Activated T-cell treated with anti-CD3 and anti-CD28 coated beads for 4 hours (primary cell): ENCODE measurements at regions not wholly inside any gene's neighbourhood (a gene's known extent, or its start where the extent isn't known, plus 50 kb on each side); places are given as distances from the start of the nearest gene placed in this dataset.

Experiments used
- DNase-seq: peaks from one replicate; pipeline ENCODE4 v3.0.0-alpha.2; 2020

- DNase-seq: no peak
Measured at GRCh38 chr15:62730825-62731224, 311.7 kb upstream of the TPM1 start.

- no peak for DNase-seq
Measured at GRCh38 chr15:62732078-62732477, 310.5 kb upstream of the TPM1 start.

DNA sequence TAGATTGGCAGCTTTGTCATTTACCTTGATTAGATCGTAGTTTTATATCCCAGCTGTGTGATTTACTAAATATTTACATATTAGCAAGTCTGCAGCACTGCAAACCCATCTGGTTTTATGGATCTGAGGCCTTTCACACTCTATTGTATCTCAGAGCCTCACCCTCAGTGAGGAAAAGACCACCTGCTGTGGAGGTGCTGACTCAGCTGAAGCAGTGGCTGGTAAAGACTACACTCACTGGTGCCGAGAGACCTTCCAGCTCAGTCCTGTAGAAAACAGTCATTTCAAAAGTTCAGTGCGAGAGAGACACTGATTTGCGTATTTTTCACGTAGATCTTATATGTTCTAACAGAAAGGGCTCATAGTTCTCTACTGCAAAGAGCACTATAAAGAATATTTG, 307.8 kb upstream of the TPM1 start:
- DNase-seq: no peak

GRCh38 chr15:62736756-62737155, 305.8 kb upstream of the TPM1 start:
- DNase-seq: no peak

DNA sequence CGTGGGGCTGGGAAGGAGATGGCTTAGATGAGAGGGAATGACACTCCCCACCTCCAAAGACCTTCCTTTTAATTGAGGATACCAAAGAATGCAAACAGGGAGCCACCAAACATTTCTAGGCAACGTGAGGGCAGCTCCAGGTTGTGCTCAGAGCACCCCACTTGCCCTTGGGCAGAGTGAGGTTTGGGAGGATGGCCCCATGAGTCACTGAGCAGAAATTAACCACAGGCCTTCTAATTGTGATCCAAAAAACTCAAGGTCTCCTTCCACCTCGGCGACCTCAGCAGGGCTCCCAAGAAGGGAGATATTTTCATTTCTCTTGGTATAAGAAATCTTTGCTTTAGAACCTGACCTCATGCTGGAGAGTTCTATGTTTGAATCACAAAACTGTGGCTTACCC, 305.0 kb upstream of the TPM1 start:
- no peak for DNase-seq

- DNase-seq: no peak
Measured at GRCh38 chr15:62739082-62739481, 303.5 kb upstream of the TPM1 start.

- no peak for DNase-seq
Measured at GRCh38 chr15:62739507-62739906, 303.0 kb upstream of the TPM1 start.

DNA sequence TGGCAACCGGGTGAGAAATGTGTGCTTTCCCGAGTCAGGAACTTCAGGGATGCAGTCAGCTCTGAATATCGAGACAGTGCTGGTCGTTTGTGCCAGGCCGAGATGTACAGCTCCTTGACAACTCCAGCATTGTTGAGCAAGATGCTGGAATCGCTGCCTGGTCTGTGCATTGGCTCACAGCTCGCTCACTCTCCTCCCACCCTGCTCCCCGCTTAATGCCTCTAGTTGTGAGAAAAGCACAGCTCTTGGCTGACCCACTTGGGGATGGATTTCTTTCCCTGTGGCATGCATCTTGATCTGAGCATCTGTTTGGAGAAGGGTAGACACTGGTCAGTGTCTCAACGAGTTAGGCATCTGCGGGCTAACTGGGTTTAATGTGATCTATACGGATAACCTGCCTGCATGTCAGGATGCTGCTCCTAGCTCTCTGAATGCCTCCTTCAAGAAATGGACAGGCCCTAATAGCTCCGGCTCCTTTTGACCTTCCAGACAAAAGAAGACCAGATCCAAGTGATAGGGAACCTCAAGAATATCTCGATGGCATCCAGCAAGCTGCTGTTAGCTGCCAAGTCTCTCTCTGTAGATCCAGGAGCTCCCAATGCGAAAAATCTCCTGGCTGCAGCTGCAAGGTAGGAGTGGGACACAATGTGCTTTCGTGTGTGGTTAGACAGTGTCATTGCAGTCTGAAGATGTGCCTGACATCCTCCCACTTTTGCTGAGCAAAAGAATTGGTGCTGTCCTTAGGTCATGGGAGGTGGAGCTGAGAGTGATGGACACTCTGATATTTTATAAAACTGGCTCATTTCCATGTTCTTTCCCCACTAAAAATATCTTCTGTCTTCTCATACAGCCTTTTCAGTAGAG, 302.2 kb upstream of the TPM1 start:
- DNase-seq: no peak

- DNase-seq: no peak
Measured at GRCh38 chr15:62741106-62741505, 301.4 kb upstream of the TPM1 start.

DNA sequence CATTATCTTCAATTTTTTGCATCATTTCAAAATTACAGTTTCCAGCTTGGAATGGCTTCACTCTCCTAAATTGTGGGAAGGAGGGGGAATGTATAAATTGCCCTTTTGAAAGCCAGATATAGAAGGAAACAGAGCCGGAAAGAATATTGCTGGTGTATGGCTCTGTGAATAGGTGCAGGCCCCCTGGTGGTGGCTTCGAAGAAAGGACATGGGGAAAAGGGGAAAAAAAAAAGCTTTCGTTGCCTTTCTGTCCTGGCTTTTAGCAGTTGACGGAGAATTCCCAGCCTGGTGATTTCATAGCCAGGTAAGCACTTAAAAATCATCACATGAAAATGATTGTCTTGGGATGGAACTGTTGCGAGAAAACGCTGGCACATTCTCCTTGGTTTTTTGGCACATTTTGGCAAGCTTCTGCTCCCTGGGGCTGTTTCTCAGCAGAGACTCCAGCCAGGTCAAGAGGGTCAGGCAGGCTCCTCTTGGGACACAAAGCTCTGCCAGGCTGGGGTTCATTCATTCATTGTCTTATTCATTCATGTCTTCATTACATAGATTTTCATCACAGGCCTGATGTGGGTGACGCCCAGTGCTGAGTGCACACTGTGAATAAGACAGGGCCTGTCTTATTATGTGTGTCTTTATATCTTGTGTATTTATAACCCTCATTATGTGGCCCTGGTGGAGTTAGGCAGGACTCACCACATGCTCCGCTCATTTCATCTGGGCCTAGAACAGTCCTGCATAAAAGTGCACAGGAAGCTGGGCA, 300.0 kb upstream of the TPM1 start:
- no peak for DNase-seq

DNA sequence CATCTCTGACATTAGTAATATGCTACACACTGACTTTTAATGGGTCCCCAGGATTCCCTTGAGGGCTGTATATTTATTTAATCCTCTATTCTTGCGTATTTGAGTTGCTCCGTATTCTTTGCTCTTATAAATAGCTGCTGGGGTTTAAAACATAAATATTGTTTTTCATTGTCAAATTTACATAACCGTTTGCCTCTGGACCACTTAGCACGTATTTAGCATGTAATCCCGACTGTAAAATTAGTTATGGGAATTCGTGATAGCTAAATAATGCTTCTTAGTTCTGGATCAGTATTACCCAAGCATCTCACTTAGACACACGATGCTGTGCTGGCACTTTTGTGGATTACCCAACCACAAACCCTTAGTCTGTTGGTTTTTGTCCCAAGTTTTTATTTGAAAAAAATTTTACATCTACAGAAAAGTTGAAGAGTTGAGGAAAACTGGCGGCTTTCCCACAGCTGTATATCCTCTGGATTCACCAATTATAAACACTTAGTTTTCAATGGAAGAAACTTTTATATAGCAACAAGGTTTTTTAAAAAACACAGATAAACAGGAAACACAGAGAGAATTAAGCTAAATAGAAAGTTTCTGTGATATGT, 296.8 kb upstream of the TPM1 start:
- DNase-seq: no peak

GRCh38 chr15:62748196-62748595, 294.4 kb upstream of the TPM1 start:
- DNase-seq: no peak

DNA sequence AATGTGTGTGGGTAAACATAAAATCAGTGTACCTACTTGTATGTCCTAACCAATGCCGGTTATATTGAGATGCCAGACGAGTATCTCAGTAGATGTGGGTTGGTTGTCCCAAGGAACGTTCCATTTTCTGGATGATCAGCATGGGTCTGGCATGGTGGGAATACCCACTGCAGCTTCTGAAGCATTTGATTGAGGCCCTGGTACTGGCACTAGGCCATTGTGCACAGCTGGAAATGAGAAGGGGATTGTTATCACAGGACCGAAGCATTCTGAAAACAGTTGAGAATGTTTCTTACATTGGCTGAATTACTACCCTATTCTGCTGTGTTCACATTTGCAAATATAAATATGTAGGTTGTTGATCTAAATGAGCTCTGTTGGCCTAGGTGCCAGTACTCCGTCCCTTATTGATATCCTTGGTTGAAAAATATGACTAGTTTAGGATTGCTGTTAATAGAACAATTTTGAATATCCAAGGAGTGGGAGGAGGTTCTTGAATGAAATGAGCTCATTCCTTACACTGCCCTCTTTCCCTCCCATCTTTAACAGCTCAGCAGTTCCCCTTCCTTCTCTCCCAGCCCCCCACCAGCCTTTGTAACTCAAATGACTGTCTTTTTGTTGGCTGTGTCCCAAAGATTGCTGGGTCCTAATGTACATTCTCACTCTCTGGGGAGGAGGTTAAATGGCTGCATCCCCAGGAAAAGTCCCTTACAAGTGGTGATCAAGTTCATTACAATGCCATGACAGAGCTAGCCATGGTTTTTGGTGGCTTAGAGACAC, 293.3 kb upstream of the TPM1 start:
- DNase-seq: no peak

DNA sequence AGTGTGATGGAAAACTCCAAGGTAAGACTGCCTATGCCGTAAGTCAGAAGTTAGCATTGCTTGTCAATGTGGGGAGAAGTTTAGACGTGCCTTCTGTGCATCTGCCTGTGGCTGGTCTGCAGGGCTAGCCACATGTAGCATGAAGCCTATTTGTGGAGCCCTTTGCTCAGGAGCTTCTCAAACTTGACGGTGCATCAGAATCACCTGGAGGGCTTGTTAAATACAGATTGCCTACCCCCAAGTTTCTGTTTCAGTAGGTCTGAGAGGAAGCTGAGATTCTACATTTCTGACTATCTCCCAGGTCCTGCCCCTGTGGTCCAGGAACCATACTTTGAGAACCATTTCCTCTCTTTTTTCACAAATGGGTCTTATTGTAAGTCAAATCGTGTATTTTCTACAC, 292.1 kb upstream of the TPM1 start:
- DNase-seq: no peak

DNA sequence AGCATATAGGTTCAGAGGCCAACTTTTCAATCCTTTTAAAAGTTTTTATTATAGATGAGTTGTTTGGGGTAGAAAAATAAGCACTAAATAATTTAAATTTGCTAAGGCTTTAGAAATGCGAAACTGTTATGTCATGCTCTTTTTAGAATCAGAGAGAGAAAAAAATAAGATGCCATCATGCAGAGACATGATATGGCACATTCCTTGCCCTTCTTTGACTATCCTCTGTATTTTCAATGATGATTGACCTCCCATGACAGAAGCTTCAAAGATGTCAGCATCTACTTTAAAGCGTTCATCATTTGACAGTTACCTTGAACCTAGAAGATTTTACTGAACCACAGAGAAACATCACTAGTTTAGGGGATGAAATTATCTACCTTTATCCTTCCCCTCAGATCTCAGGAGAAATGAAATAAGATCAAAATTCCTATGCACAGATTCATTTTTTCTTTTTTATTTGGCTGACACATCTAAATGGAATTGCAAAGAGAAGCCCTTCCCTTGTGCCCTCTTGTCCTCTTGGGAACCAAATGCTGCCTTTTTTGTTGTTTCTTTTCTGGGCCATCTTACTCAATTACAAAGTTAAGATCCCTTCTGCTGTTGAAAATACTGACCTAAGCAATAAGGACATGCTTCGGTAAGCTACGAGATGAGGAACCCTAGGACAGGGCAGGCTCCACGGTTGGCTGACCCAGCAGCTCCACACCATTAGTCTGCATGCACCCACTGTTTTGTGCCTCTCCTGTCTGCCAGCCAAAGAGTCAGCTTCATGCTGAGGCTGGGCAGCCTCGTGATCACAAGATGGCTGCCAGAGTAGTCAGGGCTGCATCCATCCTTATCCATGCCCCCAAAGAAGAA, 289.7 kb upstream of the TPM1 start:
- no peak for DNase-seq

- DNase-seq: no peak
Measured at GRCh38 chr15:62753518-62754221, 288.9 kb upstream of the TPM1 start.

DNA sequence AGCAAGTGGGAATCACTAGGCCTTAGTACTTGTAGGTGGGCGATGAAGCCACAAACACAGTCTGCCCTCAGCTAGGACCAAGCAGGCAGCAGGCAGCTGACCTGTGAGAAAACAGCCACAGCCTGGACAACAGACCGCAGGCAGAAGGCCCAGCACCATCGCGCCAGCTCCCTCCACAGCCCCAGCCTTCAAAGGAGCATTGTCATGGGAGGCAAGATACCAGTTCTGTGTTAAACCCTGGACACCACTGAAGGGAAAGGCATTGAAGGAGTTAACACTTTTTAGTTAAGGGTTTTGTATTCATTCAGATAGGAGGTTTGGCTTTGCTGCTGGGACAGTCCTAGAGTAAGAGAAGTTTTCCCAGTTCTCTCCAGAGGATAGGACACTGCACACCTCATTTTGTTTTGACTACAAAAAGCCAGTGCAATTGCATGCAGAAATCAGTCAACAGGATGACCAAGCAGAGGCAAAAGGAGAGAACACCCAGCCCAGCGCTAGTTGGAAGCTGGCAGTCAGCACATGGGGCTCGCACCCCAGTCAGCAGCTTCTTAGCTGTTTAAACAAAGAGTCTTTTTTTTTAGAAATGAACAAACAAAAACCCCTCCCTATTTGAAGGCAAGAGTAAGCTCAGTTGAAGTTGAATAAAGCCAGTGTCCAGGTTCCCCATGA, 286.1 kb upstream of the TPM1 start:
- no peak for DNase-seq

DNA sequence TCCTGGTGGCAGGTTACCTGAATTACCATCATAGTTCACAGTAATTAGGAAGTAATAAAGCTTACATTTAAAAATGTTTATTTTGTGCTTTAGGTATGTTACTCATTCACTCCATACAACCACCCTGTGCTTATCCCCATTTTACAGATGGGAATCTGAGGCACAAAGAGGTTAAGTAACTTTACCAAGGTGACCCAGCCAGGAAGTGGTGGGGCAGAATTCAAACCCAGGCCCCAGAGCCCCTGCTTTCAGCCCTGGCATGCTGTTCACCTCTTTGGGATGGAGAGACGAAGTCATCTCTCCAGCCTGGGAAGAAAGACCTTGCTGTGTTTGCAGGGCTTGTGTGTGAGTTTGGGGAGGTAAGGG, 285.6 kb upstream of the TPM1 start:
- no peak for DNase-seq

DNA sequence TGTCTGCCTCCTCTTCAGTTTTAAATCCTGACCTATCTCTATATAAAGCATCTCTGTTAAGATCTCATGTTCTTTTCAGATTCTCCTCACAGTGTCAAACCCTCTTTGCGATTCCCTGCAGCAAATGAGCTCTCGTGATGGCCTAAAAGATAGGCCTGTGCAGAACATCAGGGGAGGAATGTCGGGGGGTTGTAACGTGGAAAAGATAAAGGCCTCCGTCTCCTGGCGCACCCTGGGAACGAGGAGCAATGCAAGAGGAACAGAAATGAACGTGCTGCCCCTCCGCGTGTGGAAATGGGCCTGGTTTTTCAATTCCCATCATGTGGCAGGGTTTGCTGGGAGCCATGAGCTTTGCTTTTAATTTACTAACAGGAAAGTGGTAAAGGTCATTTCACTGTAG, 285.0 kb upstream of the TPM1 start:
- DNase-seq: no peak

DNA sequence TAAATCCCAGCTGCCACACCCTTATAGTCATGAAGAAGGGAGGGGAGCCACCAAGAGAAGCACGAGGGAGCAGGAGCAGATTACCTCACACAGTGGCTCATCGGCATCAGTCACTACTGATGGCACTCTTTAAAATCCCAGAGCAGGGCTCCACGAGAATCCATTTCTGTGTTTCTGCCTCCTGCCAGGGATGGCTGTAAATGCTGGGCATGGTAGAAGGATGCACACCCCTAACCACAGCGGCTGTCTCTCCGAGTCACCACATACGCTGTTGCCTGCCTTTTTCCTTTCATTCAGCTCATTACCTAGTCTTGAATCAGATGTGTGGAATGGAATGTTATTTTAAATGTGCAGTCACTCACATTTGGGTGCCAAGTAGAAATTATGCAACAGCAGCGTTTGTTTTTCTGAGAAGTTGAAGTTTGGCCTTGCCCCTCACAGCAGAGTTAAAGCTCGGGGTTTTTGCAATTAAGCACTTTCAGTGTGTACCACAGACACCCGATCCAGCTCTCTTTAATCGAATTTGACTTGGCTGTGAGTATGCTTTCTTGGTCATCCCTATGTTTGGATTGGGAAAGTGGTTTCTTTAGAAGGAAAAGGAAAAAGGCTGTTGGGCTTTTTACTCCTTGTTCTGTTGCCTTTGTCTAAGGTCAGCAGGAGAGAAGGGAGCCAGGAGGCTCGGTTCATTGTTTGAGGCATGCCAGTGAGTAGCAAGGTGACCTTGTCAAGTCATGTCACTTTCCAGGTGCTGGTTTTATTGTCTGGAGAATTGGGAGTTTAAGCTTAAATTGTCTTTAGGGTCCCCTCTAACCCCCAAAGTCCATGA, 284.2 kb upstream of the TPM1 start:
- DNase-seq: no peak
